HG02973 (cell line): ENCODE measurements at regions not wholly inside any gene's neighbourhood (a gene's known extent, or its start where the extent isn't known, plus 50 kb on each side); places are given as distances from the start of the nearest gene placed in this dataset.

Source experiments
- ATAC-seq: cut with Tn5 transposase; IDR thresholded peaks from one replicate; pipeline ENCODE4 v1.9.1; 2021; ENCODE audit warnings: moderate library complexity; ENCODE audit not compliant: unreplicated experiment

- no peak for ATAC-seq
These were observed 540.6 kb downstream of the EBF1 start for GRCh38 chr5:158559066-158559465.

DNA sequence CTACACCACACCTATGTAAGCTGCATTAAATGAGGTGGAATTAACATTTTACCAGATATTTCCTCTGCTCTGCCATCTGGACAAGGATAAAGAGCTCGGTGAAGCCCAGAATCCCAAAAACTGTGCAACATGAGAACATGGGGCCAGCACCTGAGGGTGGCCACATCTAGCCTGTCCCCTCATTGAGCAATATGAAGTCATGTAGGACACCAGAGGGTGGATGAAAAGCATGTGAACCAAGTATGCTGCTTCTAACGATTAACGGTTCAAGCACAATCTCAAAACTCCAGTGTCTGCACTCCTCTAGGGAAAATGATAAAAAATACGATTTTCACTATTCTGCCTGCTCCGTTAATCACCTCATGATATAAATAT, 545.8 kb downstream of the EBF1 start:
- no peak for ATAC-seq

DNA sequence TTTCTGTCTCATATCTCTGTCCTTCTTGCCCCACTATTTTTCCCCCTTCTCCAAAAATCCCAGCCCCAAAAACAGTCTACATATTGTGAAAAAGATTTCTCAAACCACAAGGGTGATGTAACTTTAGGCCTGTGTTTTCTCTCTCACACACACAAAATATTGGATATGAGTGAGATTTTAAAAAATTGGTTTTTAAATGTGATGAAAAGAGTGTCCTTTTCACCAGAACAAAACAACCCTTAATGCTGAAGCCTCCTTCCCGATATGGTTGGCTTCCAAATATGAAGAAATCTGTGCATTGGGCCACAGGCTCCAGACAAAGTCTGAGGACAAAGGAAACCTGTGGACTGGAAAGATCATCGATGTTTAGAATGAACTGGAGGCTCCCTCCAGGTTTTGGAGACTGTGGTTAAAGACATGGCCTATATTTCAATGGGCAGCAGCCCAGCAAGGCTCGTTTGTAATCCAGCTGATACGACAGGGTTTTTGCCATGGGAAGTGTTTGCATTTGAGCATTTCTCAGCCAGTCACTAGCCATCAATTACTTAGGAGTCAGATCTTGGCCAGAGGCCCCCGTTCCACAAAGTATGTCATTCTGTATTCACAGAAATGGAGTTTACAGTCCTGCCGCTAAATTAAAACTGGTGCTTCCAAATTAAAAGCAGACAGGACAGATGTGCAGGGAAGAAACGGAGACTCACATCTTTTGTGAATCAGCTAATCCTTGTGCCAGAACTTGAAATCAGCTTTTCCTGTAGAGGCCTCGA, 546.3 kb downstream of the EBF1 start:
- ATAC-seq: no peak

DNA sequence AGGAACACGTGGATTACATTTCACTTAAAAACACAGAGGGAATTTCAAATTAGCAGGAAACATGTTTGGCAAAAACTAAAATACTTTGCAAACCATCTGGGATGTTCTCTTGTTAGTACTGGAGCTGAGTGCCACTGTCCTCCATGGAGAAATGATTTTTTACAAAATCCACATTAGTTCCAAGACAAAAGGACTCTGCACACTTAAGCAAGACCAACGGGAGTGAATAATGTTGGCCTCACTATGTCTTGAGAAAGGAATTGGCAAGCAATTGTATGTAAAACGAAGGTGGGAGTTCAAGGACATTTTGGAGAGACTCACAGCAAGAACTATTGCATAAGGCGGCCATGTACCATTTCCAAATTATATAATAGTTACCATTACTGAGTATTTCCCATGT, 547.5 kb downstream of the EBF1 start:
- no peak for ATAC-seq

DNA sequence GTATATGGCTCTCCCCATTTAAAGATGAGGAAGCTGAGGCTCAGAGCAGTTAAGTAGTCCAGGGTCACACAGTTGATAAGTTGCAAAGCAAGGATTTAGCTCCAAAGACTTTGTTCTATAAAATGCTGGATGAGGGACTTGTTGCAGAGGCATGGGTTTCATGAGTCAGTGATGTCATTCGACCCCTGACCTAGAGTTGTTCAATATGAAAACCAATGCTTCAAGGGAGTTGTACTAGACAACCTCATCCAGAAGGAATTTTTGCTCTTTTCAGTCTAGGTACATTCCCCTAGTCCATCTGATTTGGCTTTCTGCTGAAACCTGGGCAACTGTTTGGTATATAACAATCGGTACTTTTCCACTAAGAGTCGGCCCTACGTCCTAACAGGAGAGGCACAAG, 550.4 kb downstream of the EBF1 start:
- no peak for ATAC-seq

DNA sequence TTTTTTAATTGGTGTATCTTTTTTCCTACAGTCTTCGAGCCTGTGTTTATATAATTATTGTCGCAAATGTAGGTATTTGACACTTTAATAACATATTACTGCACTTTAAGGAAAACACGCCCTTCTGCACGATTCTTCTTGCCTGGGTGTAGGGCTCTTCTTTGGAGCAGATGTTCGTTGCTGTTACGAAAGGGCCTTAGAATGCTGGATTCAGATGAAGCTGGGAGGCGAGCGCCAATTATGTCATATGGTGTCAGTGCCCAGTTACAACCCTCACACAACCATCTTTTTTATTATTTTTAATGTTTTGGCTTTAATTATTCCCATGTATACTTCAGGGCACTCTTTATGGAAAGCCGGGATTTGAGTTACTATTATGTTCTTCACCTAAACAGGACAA, 553.0 kb downstream of the EBF1 start:
- no peak for ATAC-seq

GRCh38 chr5:158545949-158546530, 553.7 kb downstream of the EBF1 start:
- no peak for ATAC-seq

DNA sequence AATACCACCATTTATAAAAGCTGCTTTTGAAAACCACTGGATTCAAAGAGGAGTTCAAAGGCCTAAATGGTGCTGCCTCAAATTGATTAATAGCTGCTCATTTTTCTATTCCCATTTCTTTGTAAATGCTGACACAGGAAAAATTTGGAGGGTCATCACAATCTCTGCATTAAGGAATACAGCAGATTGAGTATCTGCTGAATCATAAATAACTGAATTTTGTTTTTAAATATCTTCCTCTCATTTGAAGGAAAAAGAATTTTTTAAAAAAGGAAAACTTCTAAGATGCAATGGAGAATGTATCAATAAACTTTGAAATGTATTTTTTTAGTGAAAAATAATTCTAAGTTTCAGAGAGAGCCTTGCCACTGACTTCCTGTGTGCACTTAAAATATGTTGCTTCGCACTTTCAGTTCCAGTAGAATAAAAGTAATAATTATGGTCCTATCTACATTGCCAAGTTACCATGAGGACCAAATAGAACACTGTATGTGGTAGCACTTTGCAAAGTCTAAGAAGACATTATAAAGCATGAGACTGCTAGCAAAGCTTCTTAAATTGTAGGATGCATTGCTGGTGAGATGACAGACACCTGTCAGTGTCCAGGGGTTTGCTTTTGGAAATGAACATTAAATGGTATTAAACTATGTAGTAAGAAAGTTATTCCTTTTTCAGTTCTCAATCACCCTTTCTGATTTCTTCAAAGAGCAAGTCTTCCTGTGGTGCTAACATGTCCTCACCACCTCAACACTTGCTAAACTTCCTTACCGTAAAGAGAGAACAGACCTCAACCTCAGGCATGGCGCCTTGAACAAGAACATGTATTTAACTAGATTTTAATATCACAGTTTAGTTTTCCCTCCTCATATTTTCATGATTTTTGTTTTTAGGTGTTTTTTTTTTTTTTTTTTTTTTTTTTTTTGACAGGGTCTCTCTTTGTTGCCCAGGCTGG, 555.1 kb downstream of the EBF1 start:
- no peak for ATAC-seq

DNA sequence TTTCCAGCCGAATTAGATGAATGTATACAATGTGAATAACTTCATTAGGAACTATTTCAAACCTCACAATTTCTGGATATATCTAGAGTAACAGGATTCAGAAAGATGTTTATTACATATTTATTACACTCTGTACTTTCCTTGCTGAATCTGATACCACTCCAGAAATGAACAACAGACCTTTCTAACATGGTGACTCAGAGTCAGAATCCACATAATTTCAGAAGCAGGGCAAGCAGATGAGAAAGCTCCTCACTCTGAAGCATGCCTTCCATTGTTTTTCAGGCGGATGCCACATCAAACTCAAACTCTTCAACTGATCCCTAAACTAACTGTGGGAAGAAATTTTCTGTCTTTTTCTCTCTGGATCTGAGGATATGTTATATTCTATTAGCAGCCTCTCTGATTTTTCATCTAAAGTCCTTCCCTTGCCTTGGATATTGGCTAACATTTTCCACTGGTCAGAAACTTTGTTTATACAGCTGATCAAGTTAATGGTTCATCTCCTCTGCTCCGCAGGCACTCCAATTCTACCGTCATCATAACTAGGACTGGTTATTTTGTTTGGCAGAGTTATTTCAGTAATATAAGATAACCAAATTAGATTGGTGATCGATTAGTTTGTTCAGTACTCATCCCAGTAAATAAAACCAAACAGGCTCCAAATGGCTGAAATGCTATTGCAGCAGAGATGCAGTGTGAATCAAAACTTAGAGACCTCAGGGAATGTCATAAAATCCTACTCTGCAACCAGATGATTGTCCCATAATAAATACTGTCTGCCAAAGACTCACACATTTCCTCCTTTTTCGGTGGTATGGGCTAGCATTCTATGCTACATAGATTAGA, 556.0 kb downstream of the EBF1 start:
- no peak for ATAC-seq

DNA sequence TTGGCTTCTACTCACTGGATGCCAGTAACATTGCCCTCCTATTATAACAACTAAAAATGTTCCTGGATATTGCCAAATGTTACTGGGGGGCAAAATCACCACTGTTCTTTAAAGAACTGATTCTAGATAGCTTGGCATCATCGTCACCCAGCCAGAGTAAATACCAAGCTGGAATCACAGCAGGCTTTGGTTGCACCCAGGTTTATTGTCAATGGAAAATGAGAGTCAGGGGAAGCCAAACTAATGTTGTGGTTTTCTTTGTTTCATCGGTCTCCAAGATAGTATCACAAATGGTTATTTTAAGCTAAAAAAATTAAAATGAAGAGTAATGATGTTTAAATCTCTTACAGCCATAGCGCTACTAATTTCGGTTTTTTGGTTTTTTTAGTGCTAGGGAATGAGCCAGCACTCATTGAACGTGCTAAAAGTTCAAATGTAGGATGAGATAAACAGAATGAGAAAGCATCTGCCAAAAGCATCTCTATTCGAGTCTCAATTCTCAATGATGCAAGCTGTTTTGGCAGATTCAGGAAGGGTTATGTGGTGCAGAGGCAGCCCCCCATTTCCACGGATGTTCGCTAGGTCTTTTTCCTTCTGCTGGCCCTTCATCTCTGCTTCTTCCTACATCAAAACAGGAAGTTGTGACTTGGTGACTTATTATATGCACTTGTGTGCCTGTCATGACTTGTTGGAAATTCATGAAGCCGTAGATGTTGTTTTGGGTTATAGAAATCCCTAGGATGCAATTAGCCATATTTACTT, 558.0 kb downstream of the EBF1 start:
- ATAC-seq: no peak

DNA sequence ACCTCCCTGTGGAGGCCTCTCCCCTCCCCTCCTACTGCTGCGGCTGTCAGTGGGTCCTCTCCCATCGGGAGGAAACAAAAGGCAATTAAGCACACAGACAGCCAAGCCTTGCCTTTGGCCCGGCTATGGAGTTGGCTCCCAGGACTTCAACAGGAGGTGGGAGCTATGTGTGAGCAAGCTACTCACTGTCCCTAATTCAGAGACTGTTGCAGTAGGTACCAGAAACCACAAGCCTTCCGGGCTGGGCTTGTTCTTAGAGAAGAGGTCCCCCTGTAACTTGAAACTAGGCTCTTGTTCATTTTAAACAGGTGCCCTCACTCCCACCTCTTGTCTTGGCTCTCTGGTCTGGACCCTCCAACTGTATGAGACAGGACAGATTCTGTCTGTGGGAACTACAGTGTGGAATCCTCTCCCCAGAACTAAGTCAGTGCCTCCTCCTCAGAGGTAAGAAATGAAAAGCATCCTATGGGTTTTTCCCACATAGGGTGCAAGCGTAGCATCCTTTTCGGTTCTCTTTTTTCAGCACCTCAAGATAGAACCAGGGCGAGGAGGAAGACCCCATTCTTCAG, 561.1 kb downstream of the EBF1 start:
- peak; percentile 50 for ATAC-seq

GRCh38 chr5:158537366-158537765, 562.4 kb downstream of the EBF1 start:
- no peak for ATAC-seq

DNA sequence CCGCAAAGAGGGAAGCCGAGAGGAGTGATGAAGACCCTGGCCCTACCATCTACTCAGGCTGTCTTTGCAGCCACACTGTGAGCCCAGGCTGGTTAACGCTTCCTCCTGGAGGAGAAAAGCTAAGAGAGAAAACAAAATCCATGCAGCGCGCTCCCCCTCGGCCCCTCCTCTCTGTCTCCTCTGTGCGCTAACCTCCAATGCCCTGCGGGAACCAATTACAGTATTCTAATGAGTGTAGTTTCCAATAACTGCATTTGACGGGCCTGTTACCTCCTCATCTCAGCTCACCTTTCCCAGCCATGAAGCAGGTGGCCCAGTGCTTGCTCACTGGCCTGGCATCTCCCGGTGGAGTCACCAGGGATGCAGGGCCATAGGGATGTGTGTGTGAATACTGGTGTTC, 565.5 kb downstream of the EBF1 start:
- no peak for ATAC-seq

- no peak for ATAC-seq
These were observed 567.0 kb downstream of the EBF1 start for GRCh38 chr5:158532739-158533138.

DNA sequence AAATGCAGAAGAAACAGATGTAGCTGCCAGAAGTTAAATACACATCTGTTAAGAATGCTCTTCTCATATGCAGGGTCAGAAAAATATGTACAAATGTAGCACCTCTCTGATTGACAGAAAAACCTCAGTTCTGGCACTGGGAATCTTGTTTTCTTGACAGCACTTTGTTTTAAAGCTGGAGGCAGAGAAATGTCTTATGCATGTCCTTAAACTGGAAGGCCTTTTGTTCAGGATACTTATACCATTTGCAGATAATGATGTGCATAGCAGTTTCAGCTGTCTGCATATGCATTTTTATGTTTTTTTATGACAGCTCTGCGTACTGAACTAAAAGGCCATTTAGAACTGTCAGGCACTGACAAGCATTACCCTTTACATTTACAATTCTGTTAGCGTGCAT, 567.9 kb downstream of the EBF1 start:
- ATAC-seq: no peak

- ATAC-seq: no peak
These were observed 569.6 kb downstream of the EBF1 start for GRCh38 chr5:158530115-158530514.

- ATAC-seq: no peak
These were observed 570.3 kb downstream of the EBF1 start for GRCh38 chr5:158529454-158529853.

DNA sequence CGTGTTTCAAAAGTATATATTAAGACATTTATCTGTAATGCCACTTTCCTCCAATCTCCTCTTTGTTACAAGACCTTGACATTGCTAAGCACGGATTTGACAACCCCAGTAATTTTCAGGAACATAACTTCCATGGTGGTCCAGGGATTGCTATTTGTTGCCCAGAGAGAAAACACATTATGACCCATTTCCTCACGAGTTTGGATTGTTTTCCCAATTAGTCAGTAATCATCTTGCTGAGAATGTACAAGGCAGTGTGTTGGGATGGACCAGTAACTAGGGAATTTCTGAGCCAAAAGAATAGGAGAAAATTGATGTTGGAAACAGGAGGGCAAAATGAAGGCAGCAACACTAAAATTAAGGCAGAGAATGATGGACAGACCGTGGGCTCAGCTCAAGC, 574.1 kb downstream of the EBF1 start:
- no peak for ATAC-seq

GRCh38 chr5:158524070-158524469, 575.6 kb downstream of the EBF1 start:
- no peak for ATAC-seq

DNA sequence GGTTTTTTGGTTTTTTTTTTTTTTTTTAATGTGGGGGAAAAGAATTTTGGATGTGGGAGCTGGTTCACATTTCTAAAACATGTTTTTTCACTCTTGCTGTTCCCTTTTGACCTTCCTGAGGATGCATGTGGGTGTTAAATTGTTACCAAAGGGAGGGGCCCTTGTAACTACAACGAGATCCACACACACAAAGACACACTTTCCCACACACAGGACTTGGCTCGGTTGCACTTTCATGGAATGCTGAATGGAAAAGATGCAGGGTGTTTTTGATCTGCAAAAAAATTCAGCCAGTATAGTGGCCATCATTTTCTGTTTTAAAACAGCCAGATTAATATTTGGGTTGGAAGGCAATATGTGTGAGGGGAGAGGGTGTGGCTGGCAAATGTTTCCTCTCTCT, 576.9 kb downstream of the EBF1 start:
- no peak for ATAC-seq
